ENCODE measurements at regions not wholly inside any gene's neighbourhood (a gene's known extent, or its start where the extent isn't known, plus 50 kb on each side); places are given as distances from the start of the nearest gene placed in this dataset.

DNA sequence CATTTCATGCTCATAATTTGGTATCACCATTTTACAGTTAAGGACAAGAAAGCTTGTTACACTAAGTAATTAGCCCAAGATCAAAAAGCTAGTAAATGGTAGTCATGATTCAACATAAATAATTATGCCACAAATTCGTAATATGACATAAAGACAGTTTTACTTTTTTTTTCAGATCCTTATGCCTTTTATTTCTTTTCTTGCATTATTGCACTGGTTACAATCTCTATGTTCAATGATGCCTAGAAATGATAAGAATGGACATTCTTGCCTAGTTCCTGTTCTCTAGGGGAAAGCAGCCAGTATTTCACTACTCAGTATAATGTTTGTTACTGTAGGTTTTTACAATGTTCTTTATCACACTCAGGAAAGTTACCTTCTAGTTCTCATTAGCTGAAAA lies 106.4 kb upstream of the ARHGAP5 start:
- WGBS (ENCODE audit: extremely low coverage, insufficient coverage, insufficient read length): no CpG with 5 or more reads among the region's 1 CpG
- H3K4me3 ChIP-seq (ENCODE audit: low read depth, low read length): no peak overlapping the region
- no peak overlapping the region for H2AFZ ChIP-seq (ENCODE audit: insufficient read depth, low read length, poor library complexity)
- no peak overlapping the region for H3K18ac ChIP-seq (ENCODE audit: low read length)
- peaks cover 8 to 16% of the 10 kb centered on the region in 2 experiments for H3K4me1 ChIP-seq (ENCODE audit: control insufficient read depth in 1 of 2, insufficient read depth in 2 of 2, low read length in 2 of 2)
- no peak overlapping the region for H2BK5ac ChIP-seq (ENCODE audit: low read depth, low read length, poor library complexity)
- H4K91ac ChIP-seq (ENCODE audit: low read depth, low read length): no peak overlapping the region
- no peaks in the 10 kb centered on the region for H3K27me3 ChIP-seq (ENCODE audit: insufficient read depth, low read length)
- peaks cover 14% of the 10 kb centered on the region for H3K9me3 ChIP-seq (ENCODE audit: insufficient read depth, low read depth, low read length)
- no peak overlapping the region for H3K14ac ChIP-seq (ENCODE audit: low read length)
- H3K36me3 ChIP-seq (ENCODE audit: control insufficient read depth in 1 of 2, insufficient read depth in 2 of 2, low read length in 2 of 2): no peaks in the 10 kb centered on the region
- H2AK5ac ChIP-seq (ENCODE audit: low read length): no peak overlapping the region
- no peak overlapping the region for H4K12ac ChIP-seq (ENCODE audit: low read depth, low read length)
- peaks cover 2% of the 10 kb centered on the region for H3K79me1 ChIP-seq (ENCODE audit: low read length)
- H2BK120ac ChIP-seq (ENCODE audit: insufficient read depth, low read length, poor library complexity): no peak overlapping the region
- no peak overlapping the region for H3K23ac ChIP-seq (ENCODE audit: low read length)
- no peak overlapping the region for H3K9ac ChIP-seq (ENCODE audit: low read length)
- DNase-seq: no peak
- no peak overlapping the region for H4K8ac ChIP-seq (ENCODE audit: low read depth, low read length)
- H3K4me2 ChIP-seq (ENCODE audit: low read length): no peak overlapping the region
- H3K79me2 ChIP-seq (ENCODE audit: control insufficient read depth, insufficient read depth, low read length, poor library complexity): no peaks in the 10 kb centered on the region
- H2BK12ac ChIP-seq (ENCODE audit: low read length): no peak overlapping the region
- no peak overlapping the region for H3K4ac ChIP-seq (ENCODE audit: low read depth, low read length)
- no peak overlapping the region for H3K27ac ChIP-seq (ENCODE audit: low read depth, low read length)

DNA sequence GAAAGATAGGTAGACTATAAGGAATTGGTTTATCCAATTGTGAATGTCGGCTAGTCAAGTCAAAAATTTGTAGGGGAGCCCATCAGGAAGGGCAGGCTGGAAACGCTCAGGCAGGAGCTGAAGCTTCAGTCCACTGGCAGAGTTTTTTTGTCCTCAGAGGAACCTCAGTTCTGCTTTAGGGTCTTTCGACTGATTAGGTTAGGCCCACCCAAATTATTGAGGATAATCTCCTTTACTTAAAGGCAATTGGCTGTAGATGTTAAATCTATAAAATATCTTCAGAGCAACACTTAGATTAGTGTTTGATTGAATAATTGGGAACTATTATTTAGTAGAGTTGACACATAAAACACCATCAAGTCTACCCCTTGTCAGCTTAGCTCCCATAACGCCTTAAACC lies 105.5 kb upstream of the ARHGAP5 start:
- Histone ChIP-seq H3K14ac (ENCODE audit: low read length) (no peak overlapping the region), H2BK5ac (ENCODE audit: low read depth, low read length, poor library complexity) (no peak overlapping the region), H3K79me2 (ENCODE audit: control insufficient read depth, insufficient read depth, low read length, poor library complexity) (no peaks in the 10 kb centered on the region), H2BK12ac (ENCODE audit: low read length) (no peak overlapping the region), H2AFZ (ENCODE audit: insufficient read depth, low read length, poor library complexity) (no peak overlapping the region), H4K91ac (ENCODE audit: low read depth, low read length) (no peak overlapping the region), H3K27me3 (ENCODE audit: insufficient read depth, low read length) (no peaks in the 10 kb centered on the region), H3K9me3 (ENCODE audit: insufficient read depth, low read depth, low read length) (peaks cover 14% of the 10 kb centered on the region), H3K27ac (ENCODE audit: low read depth, low read length) (no peak overlapping the region), H4K12ac (ENCODE audit: low read depth, low read length) (no peak overlapping the region), H3K4me2 (ENCODE audit: low read length) (no peak overlapping the region), H3K9ac (ENCODE audit: low read length) (no peak overlapping the region), H4K8ac (ENCODE audit: low read depth, low read length) (no peak overlapping the region), H3K23ac (ENCODE audit: low read length) (no peak overlapping the region), H3K4me1 (ENCODE audit: control insufficient read depth in 1 of 2, insufficient read depth in 2 of 2, low read length in 2 of 2) (peaks cover 8 to 13% of the 10 kb centered on the region in 2 experiments), H3K4me3 (ENCODE audit: low read depth, low read length) (no peak overlapping the region), H2BK120ac (ENCODE audit: insufficient read depth, low read length, poor library complexity) (no peak overlapping the region), H3K36me3 (ENCODE audit: control insufficient read depth in 1 of 2, insufficient read depth in 2 of 2, low read length in 2 of 2) (no peaks in the 10 kb centered on the region), H2AK5ac (ENCODE audit: low read length) (no peak overlapping the region), H3K18ac (ENCODE audit: low read length) (no peak overlapping the region), H3K4ac (ENCODE audit: low read depth, low read length) (no peak overlapping the region), H3K79me1 (ENCODE audit: low read length) (peaks cover 2% of the 10 kb centered on the region)
- WGBS (ENCODE audit: extremely low coverage, insufficient coverage, insufficient read length): no CpG with 5 or more reads among the region's 4 CpGs
- no peak for DNase-seq

DNA sequence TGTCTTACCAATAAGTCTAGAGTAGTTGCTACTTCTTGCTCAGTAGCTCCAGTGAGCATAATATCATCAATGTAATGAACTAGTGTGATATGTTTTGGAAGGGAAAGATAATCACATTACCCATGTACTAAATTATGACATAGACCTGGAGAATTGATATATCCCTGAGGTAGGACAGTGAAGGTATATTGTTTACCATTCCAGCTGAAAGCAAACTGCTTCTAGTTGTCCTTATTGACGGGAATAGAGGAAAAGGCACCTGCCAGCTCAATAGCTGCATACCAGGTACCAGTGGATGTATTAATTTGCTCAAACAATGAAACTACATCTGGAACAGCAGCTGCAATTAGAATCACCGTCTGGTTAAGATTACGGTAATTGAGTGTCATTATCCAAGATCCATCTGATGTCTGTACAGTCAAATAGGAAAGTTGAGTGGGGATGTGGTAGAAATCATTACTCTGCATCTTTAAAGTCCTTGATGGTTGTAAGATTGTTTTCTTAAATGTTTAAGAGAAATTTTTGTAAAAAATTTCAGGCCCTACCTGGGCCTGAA lies 100.0 kb upstream of the ARHGAP5 start:
- H3K27me3 ChIP-seq (ENCODE audit: insufficient read depth, low read length): no peaks in the 10 kb centered on the region
- H3K36me3 ChIP-seq (ENCODE audit: control insufficient read depth in 1 of 2, insufficient read depth in 2 of 2, low read length in 2 of 2): no peaks in the 10 kb centered on the region
- H2AFZ ChIP-seq (ENCODE audit: insufficient read depth, low read length, poor library complexity): no peak overlapping the region
- no peaks in the 10 kb centered on the region for H3K4me1 ChIP-seq (ENCODE audit: control insufficient read depth in 1 of 2, insufficient read depth in 2 of 2, low read length in 2 of 2)
- no peaks in the 10 kb centered on the region for H3K79me1 ChIP-seq (ENCODE audit: low read length)
- no peak overlapping the region for H4K12ac ChIP-seq (ENCODE audit: low read depth, low read length)
- H3K9ac ChIP-seq (ENCODE audit: low read length): no peak overlapping the region
- H3K4me3 ChIP-seq (ENCODE audit: low read depth, low read length): no peak overlapping the region
- no peak overlapping the region for H2BK120ac ChIP-seq (ENCODE audit: insufficient read depth, low read length, poor library complexity)
- H3K18ac ChIP-seq (ENCODE audit: low read length): no peak overlapping the region
- no peak overlapping the region for H3K14ac ChIP-seq (ENCODE audit: low read length)
- no peak overlapping the region for H4K91ac ChIP-seq (ENCODE audit: low read depth, low read length)
- H3K9me3 ChIP-seq (ENCODE audit: insufficient read depth, low read depth, low read length): peaks cover 14% of the 10 kb centered on the region
- H3K27ac ChIP-seq (ENCODE audit: low read depth, low read length): no peak overlapping the region
- no peak overlapping the region for H4K8ac ChIP-seq (ENCODE audit: low read depth, low read length)
- no peak overlapping the region for H3K4me2 ChIP-seq (ENCODE audit: low read length)
- WGBS (ENCODE audit: extremely low coverage, insufficient coverage, insufficient read length): no CpG with 5 or more reads among the region's 3 CpGs
- no peaks in the 10 kb centered on the region for H3K79me2 ChIP-seq (ENCODE audit: control insufficient read depth, insufficient read depth, low read length, poor library complexity)
- no peak overlapping the region for H2BK12ac ChIP-seq (ENCODE audit: low read length)
- H2BK5ac ChIP-seq (ENCODE audit: low read depth, low read length, poor library complexity): no peak overlapping the region
- H2AK5ac ChIP-seq (ENCODE audit: low read length): no peak overlapping the region
- no peak for DNase-seq
- H3K23ac ChIP-seq (ENCODE audit: low read length): no peak overlapping the region
- H3K4ac ChIP-seq (ENCODE audit: low read depth, low read length): no peak overlapping the region

DNA sequence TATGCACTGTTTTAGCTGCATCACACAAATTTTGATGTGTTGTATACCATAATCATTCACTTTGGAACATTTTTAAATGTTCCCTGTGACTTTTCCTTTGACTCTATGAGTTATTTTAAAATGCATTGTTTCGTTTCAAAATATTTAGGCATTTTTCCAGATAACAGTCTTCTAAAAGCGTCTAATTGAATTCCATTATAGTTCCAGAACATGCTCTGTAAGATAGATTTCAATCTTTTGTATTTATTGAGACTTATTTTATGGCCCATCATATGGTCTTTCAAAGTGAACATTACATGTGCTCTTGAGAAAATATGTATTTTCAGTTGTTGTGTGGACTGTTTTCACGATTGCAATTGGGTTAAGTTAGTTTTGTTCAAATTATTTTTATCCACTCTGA lies 98.7 kb upstream of the ARHGAP5 start:
- no peak overlapping the region for H3K23ac ChIP-seq (ENCODE audit: low read length)
- H3K36me3 ChIP-seq (ENCODE audit: control insufficient read depth in 1 of 2, insufficient read depth in 2 of 2, low read length in 2 of 2): no peaks in the 10 kb centered on the region
- H3K9ac ChIP-seq (ENCODE audit: low read length): no peak overlapping the region
- H3K79me1 ChIP-seq (ENCODE audit: low read length): no peaks in the 10 kb centered on the region
- no peak overlapping the region for H2AK5ac ChIP-seq (ENCODE audit: low read length)
- WGBS (ENCODE audit: extremely low coverage, insufficient coverage, insufficient read length): no CpG with 5 or more reads among the region's 3 CpGs
- peaks cover 13% of the 10 kb centered on the region for H3K9me3 ChIP-seq (ENCODE audit: insufficient read depth, low read depth, low read length)
- H2BK120ac ChIP-seq (ENCODE audit: insufficient read depth, low read length, poor library complexity): no peak overlapping the region
- no peak overlapping the region for H2BK12ac ChIP-seq (ENCODE audit: low read length)
- H3K4me2 ChIP-seq (ENCODE audit: low read length): no peak overlapping the region
- no peak overlapping the region for H3K4me3 ChIP-seq (ENCODE audit: low read depth, low read length)
- H3K27me3 ChIP-seq (ENCODE audit: insufficient read depth, low read length): no peaks in the 10 kb centered on the region
- no peak overlapping the region for H3K27ac ChIP-seq (ENCODE audit: low read depth, low read length)
- no peak overlapping the region for H4K12ac ChIP-seq (ENCODE audit: low read depth, low read length)
- H3K4me1 ChIP-seq (ENCODE audit: control insufficient read depth in 1 of 2, insufficient read depth in 2 of 2, low read length in 2 of 2): no peaks in the 10 kb centered on the region
- H4K8ac ChIP-seq (ENCODE audit: low read depth, low read length): no peak overlapping the region
- no peak overlapping the region for H3K14ac ChIP-seq (ENCODE audit: low read length)
- no peak overlapping the region for H4K91ac ChIP-seq (ENCODE audit: low read depth, low read length)
- no peak for DNase-seq
- H3K79me2 ChIP-seq (ENCODE audit: control insufficient read depth, insufficient read depth, low read length, poor library complexity): no peaks in the 10 kb centered on the region
- H3K18ac ChIP-seq (ENCODE audit: low read length): no peak overlapping the region
- no peak overlapping the region for H2AFZ ChIP-seq (ENCODE audit: insufficient read depth, low read length, poor library complexity)
- H2BK5ac ChIP-seq (ENCODE audit: low read depth, low read length, poor library complexity): no peak overlapping the region
- no peak overlapping the region for H3K4ac ChIP-seq (ENCODE audit: low read depth, low read length)
